Uterus (tissue), 3 donors: ENCODE measurements at regions not wholly inside any gene's neighbourhood (a gene's known extent, or its start where the extent isn't known, plus 50 kb on each side); places are given as distances from the start of the nearest gene placed in this dataset.

Experiments used
- DNase-seq, 2 donors: peaks; one replicate each; pipeline ENCODE4 v3.0.0-alpha.2; 2019 to 2020
- H3K27ac ChIP-seq, 2 donors: fragments of 200-600 bp; sonication (generic); 1 replicate in 1 of 2; 2 replicates in 1 of 2; pipeline ENCODE4 v1.5.1; 2016 to 2018
- H3K27me3 ChIP-seq, 2 donors: fragments of 200-600 bp; sonication (generic); one replicate each; pipeline ENCODE4 v1.5.1; 2018 to 2019; ENCODE audit warnings: control low read depth in 1 of 2
- H3K36me3 ChIP-seq, 2 donors: fragments of 200-600 bp; sonication (generic); one replicate each; pipeline ENCODE4 v1.5.1; 2019; ENCODE audit warnings: control low read depth in 1 of 2
- H3K4me1 ChIP-seq, 2 donors: fragments of 200-600 bp; sonication (generic); one replicate each; pipeline ENCODE4 v1.5.1; 2018 to 2019; ENCODE audit warnings: control low read depth in 1 of 2
- H3K4me3 ChIP-seq, 2 donors: fragments of 200-600 bp; sonication (generic); 1 replicate in 1 of 2; 2 replicates in 1 of 2; pipeline ENCODE4 v1.5.1; 2018 to 2019; ENCODE audit warnings: mild to moderate bottlenecking in 1 of 2
- H3K9me3 ChIP-seq, 2 donors: fragments of 200-600 bp; sonication (generic); one replicate each; pipeline ENCODE4 v1.5.1; 2019; ENCODE audit warnings: control low read depth in 1 of 2
- POLR2A ChIP-seq, 2 donors: fragments of 450-650 bp; IDR thresholded peaks; one replicate each; pipeline ENCODE4 v1.6.1; 2016; ENCODE audit warnings: antibody characterized with exemption in 2 of 2, mild to moderate bottlenecking in 1 of 2, moderate library complexity in 1 of 2
- intact Hi-C: fragments of 100-400 bp; cut with DNase I; formaldehyde crosslinking; loops from one replicate; pipeline ENCODE4 v1.15.1; 2023; ENCODE audit warnings: low total_unique reads
- TF ChIP-seq, protein P1 (sequence below), 4 experiments: fragments of 200-600 bp in 2 of 4; fragments of 450-650 bp in 2 of 4; sonication (generic) in 2 of 4; IDR thresholded peaks; one replicate each; pipeline ENCODE4 v1.5.1; 2016 to 2019; ENCODE audit warnings: antibody characterized with exemption in 4 of 4, mild to moderate bottlenecking in 2 of 4, moderate library complexity in 1 of 4
- donor health status: DM: yes; HTN: yes; CAD: no.

- no peaks in the 10 kb centered on the region for H3K9me3 ChIP-seq
- no peak overlapping the region for H3K27ac ChIP-seq
- no peak overlapping the region for H3K4me3 ChIP-seq
- H3K36me3 ChIP-seq: no peaks in the 10 kb centered on the region
- H3K27me3 ChIP-seq: no peaks in the 10 kb centered on the region
- no peak for DNase-seq
- TF ChIP-seq, protein P1, sequence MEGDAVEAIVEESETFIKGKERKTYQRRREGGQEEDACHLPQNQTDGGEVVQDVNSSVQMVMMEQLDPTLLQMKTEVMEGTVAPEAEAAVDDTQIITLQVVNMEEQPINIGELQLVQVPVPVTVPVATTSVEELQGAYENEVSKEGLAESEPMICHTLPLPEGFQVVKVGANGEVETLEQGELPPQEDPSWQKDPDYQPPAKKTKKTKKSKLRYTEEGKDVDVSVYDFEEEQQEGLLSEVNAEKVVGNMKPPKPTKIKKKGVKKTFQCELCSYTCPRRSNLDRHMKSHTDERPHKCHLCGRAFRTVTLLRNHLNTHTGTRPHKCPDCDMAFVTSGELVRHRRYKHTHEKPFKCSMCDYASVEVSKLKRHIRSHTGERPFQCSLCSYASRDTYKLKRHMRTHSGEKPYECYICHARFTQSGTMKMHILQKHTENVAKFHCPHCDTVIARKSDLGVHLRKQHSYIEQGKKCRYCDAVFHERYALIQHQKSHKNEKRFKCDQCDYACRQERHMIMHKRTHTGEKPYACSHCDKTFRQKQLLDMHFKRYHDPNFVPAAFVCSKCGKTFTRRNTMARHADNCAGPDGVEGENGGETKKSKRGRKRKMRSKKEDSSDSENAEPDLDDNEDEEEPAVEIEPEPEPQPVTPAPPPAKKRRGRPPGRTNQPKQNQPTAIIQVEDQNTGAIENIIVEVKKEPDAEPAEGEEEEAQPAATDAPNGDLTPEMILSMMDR (IDR thresholded peaks at IDR 0.05): no peak
- TF ChIP-seq POLR2A (IDR thresholded peaks at IDR 0.05): no peak
- intact Hi-C loops: no loop called here
- no peaks in the 10 kb centered on the region for H3K4me1 ChIP-seq
These were observed 382.6 kb downstream of the IPMK start for GRCh38 chr10:57884965-57885617.

- Histone ChIP-seq H3K9me3 (no peaks in the 10 kb centered on the region), H3K36me3 (no peaks in the 10 kb centered on the region), H3K27ac (no peak overlapping the region), H3K4me1 (no peaks in the 10 kb centered on the region), H3K4me3 (no peak overlapping the region), H3K27me3 (no peaks in the 10 kb centered on the region)
- TF ChIP-seq, protein P1 (IDR thresholded peaks at IDR 0.05): no peak
- TF ChIP-seq POLR2A (IDR thresholded peaks at IDR 0.05): no peak
- no peak for DNase-seq
- intact Hi-C loops: no loop called here
These were observed 383.3 kb downstream of the IPMK start for GRCh38 chr10:57884407-57884806.

- intact Hi-C loops: no loop called here
- Histone ChIP-seq H3K9me3 (no peaks in the 10 kb centered on the region), H3K27ac (no peak overlapping the region), H3K4me3 (no peak overlapping the region), H3K27me3 (no peaks in the 10 kb centered on the region), H3K4me1 (no peaks in the 10 kb centered on the region), H3K36me3 (no peaks in the 10 kb centered on the region)
- no peak for TF ChIP-seq POLR2A (IDR thresholded peaks at IDR 0.05)
- DNase-seq: no peak
These were observed 387.1 kb downstream of the IPMK start for GRCh38 chr10:57880446-57881227.

- TF ChIP-seq, protein P1 (IDR thresholded peaks at IDR 0.05): no peak
- no peak for TF ChIP-seq POLR2A (IDR thresholded peaks at IDR 0.05)
- H3K4me3 ChIP-seq: no peak overlapping the region
- no peaks in the 10 kb centered on the region for H3K9me3 ChIP-seq
- no peak for DNase-seq
- H3K4me1 ChIP-seq: no peaks in the 10 kb centered on the region
- no peaks in the 10 kb centered on the region for H3K27me3 ChIP-seq
- no peaks in the 10 kb centered on the region for H3K36me3 ChIP-seq
- intact Hi-C loops: no loop called here
- no peak overlapping the region for H3K27ac ChIP-seq
These were observed 392.9 kb downstream of the IPMK start for GRCh38 chr10:57874810-57875209.

- no peak overlapping the region for H3K4me3 ChIP-seq
- no peaks in the 10 kb centered on the region for H3K9me3 ChIP-seq
- DNase-seq: no peak
- H3K27ac ChIP-seq: no peak overlapping the region
- no peak for TF ChIP-seq POLR2A (IDR thresholded peaks at IDR 0.05)
- TF ChIP-seq, protein P1 (IDR thresholded peaks at IDR 0.05): no peak
- no peaks in the 10 kb centered on the region for H3K36me3 ChIP-seq
- no peaks in the 10 kb centered on the region for H3K27me3 ChIP-seq
- intact Hi-C loops: no loop called here
- no peaks in the 10 kb centered on the region for H3K4me1 ChIP-seq
These were observed 400.5 kb downstream of the IPMK start for GRCh38 chr10:57867241-57867640.
